ENCODE measurements at regions not wholly inside any gene's neighbourhood (a gene's known extent, or its start where the extent isn't known, plus 50 kb on each side); places are given as distances from the start of the nearest gene placed in this dataset.
"Not testable (repeated sequence)": the region's sequence is repeated elsewhere in the genome, so short reads cannot be mapped to it uniquely, and the experiment has no call there.

- no peak for TF ChIP-seq CTCF (IDR thresholded peaks at IDR 0.05)
- peaks cover 6% of the 10 kb centered on the region for H3K9me3 Mint-ChIP-seq (ENCODE audit: unreplicated experiment)
- no peak overlapping the region for H3K27ac Mint-ChIP-seq (ENCODE audit: unreplicated experiment)
- no peaks in the 10 kb centered on the region for H3K27me3 Mint-ChIP-seq (ENCODE audit: unreplicated experiment)
- H3K4me1 Mint-ChIP-seq (ENCODE audit: unreplicated experiment): no peaks in the 10 kb centered on the region
- no peak for DNase-seq (ENCODE audit: extremely low spot score, unreplicated experiment)
- no peak overlapping the region for H3K4me3 Mint-ChIP-seq (ENCODE audit: unreplicated experiment)
- H3K36me3 Mint-ChIP-seq (ENCODE audit: unreplicated experiment): no peaks in the 10 kb centered on the region
These were observed 281.7 kb upstream of the UBE2E3 start for GRCh38 chr2:180698668-180699067.

- Mint-ChIP-seq H3K27ac (ENCODE audit: unreplicated experiment) (no peak overlapping the region), H3K4me3 (ENCODE audit: unreplicated experiment) (no peak overlapping the region), H3K27me3 (ENCODE audit: unreplicated experiment) (no peaks in the 10 kb centered on the region), H3K9me3 (ENCODE audit: unreplicated experiment) (no peaks in the 10 kb centered on the region), H3K4me1 (ENCODE audit: unreplicated experiment) (no peaks in the 10 kb centered on the region), H3K36me3 (ENCODE audit: unreplicated experiment) (no peaks in the 10 kb centered on the region)
- DNase-seq (ENCODE audit: extremely low spot score, unreplicated experiment): no peak
- no peak for TF ChIP-seq CTCF (IDR thresholded peaks at IDR 0.05)
These were observed 284.6 kb upstream of the UBE2E3 start for GRCh38 chr2:180695586-180696401.

- H3K27ac Mint-ChIP-seq (ENCODE audit: unreplicated experiment): no peak overlapping the region
- no peak for TF ChIP-seq CTCF (IDR thresholded peaks at IDR 0.05)
- H3K36me3 Mint-ChIP-seq (ENCODE audit: unreplicated experiment): no peaks in the 10 kb centered on the region
These were observed 285.7 kb upstream of the UBE2E3 start for GRCh38 chr2:180694445-180695421.

GRCh38 chr2:180692322-180692721 lies 288.1 kb upstream of the UBE2E3 start:
- no peaks in the 10 kb centered on the region for H3K4me1 Mint-ChIP-seq (ENCODE audit: unreplicated experiment)
- no peak overlapping the region for H3K4me3 Mint-ChIP-seq (ENCODE audit: unreplicated experiment)
- no peaks in the 10 kb centered on the region for H3K9me3 Mint-ChIP-seq (ENCODE audit: unreplicated experiment)
- no peak overlapping the region for H3K27ac Mint-ChIP-seq (ENCODE audit: unreplicated experiment)
- DNase-seq (ENCODE audit: extremely low spot score, unreplicated experiment): no peak
- TF ChIP-seq CTCF (IDR thresholded peaks at IDR 0.05): no peak
- H3K27me3 Mint-ChIP-seq (ENCODE audit: unreplicated experiment): no peaks in the 10 kb centered on the region
- no peaks in the 10 kb centered on the region for H3K36me3 Mint-ChIP-seq (ENCODE audit: unreplicated experiment)

More at GRCh38 chr2:180694445-180695421, 285.7 kb upstream of the UBE2E3 start:
- Mint-ChIP-seq H3K4me3 (ENCODE audit: unreplicated experiment) (no peak overlapping the region), H3K9me3 (ENCODE audit: unreplicated experiment) (no peaks in the 10 kb centered on the region), H3K27me3 (ENCODE audit: unreplicated experiment) (no peaks in the 10 kb centered on the region), H3K4me1 (ENCODE audit: unreplicated experiment) (no peaks in the 10 kb centered on the region)
- DNase-seq (ENCODE audit: extremely low spot score, unreplicated experiment): no peak

- DNase-seq (ENCODE audit: extremely low spot score, unreplicated experiment); H3K36me3 Mint-ChIP-seq (ENCODE audit: unreplicated experiment); H3K9me3 Mint-ChIP-seq (ENCODE audit: unreplicated experiment); H3K4me1 Mint-ChIP-seq (ENCODE audit: unreplicated experiment); H3K27ac Mint-ChIP-seq (ENCODE audit: unreplicated experiment); H3K4me3 Mint-ChIP-seq (ENCODE audit: unreplicated experiment); H3K27me3 Mint-ChIP-seq (ENCODE audit: unreplicated experiment): not testable (repeated sequence)
These were observed 288.6 kb upstream of the UBE2E3 start for GRCh38 chr2:180691855-180692223.

- DNase-seq (ENCODE audit: extremely low spot score, unreplicated experiment); H3K27me3 Mint-ChIP-seq (ENCODE audit: unreplicated experiment); H3K4me1 Mint-ChIP-seq (ENCODE audit: unreplicated experiment); H3K4me3 Mint-ChIP-seq (ENCODE audit: unreplicated experiment); H3K27ac Mint-ChIP-seq (ENCODE audit: unreplicated experiment); H3K9me3 Mint-ChIP-seq (ENCODE audit: unreplicated experiment); H3K36me3 Mint-ChIP-seq (ENCODE audit: unreplicated experiment): not testable (repeated sequence)
These were observed 289.1 kb upstream of the UBE2E3 start for GRCh38 chr2:180691186-180691854.

Data from osteocyte (in vitro differentiated cells).